Mucosa of descending colon (tissue), 3 donors: ENCODE measurements at regions not wholly inside any gene's neighbourhood (a gene's known extent, or its start where the extent isn't known, plus 50 kb on each side); places are given as distances from the start of the nearest gene placed in this dataset.

Source experiments
- ATAC-seq: fragments of 200-7000 bp; cut with Tn5 transposase; one replicate; pipeline ENCODE4 v1.9.1; 2020; ENCODE audit warnings: mild to moderate bottlenecking, moderate library complexity
- DNase-seq, 3 donors: peaks; one replicate each; pipeline ENCODE4 v3.0.0-alpha.2; 2020
- H3K36me3 ChIP-seq: fragments of 200-600 bp; one replicate; pipeline ENCODE4 v1.8.0; 2021; ENCODE audit warnings: low read depth, mild to moderate bottlenecking
- H3K4me1 ChIP-seq: fragments of 200-600 bp; one replicate; pipeline ENCODE4 v1.8.0; 2021; ENCODE audit warnings: low read depth, mild to moderate bottlenecking
- H3K4me3 ChIP-seq: fragments of 200-600 bp; one replicate; pipeline ENCODE4 v1.8.0; 2021; ENCODE audit warnings: mild to moderate bottlenecking
- H3K9me3 ChIP-seq: fragments of 200-600 bp; one replicate; pipeline ENCODE4 v1.8.0; 2021; ENCODE audit warnings: mild to moderate bottlenecking
- intact Hi-C, 2 donors: fragments of 100-400 bp; cut with DNase I in 1 of 2; cut with micrococcal nuclease in 1 of 2; formaldehyde crosslinking; loops; one replicate each; pipeline versions ENCODE4 v1.11.0 to v1.11.1; 2022; cut with DNase I, micrococcal nuclease
- TF ChIP-seq, protein P1 (sequence below): fragments of 200-600 bp; IDR thresholded peaks from one replicate; pipeline ENCODE4 v1.8.0; 2022; ENCODE audit warnings: antibody characterized with exemption, mild to moderate bottlenecking
- donor health status: DM: no; HTN: no; CAD: no; lungs with moderate emphysema.
- donor health status: DM: no; HTN: no; CAD: no.
- donor health status: DM: no; HTN: yes; CAD: no.

DNA sequence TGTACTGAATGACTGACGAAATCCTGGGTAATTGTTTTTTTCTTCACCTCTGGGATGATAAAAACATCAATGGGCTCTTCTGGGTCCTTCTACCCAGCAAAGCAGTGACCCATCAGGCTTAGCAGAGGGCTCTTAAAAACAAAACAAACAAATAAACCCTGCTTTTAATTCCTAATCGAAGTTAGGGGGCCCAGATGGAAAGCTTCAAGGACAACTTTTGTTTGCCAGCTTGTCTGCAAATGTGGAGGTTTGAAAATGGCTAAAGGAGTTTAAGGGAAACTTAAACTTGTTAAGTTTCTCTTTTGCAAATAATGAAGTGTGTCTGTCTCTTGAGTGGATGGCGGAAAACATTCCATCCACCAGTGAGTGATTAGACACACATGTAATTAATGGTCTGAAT is 327.2 kb downstream of the SATB2 start:
- no peak overlapping the region for H3K4me3 ChIP-seq
- no peaks in the 10 kb centered on the region for H3K9me3 ChIP-seq
- DNase-seq (no peak), ATAC-seq (no peak)
- TF ChIP-seq, protein P1, sequence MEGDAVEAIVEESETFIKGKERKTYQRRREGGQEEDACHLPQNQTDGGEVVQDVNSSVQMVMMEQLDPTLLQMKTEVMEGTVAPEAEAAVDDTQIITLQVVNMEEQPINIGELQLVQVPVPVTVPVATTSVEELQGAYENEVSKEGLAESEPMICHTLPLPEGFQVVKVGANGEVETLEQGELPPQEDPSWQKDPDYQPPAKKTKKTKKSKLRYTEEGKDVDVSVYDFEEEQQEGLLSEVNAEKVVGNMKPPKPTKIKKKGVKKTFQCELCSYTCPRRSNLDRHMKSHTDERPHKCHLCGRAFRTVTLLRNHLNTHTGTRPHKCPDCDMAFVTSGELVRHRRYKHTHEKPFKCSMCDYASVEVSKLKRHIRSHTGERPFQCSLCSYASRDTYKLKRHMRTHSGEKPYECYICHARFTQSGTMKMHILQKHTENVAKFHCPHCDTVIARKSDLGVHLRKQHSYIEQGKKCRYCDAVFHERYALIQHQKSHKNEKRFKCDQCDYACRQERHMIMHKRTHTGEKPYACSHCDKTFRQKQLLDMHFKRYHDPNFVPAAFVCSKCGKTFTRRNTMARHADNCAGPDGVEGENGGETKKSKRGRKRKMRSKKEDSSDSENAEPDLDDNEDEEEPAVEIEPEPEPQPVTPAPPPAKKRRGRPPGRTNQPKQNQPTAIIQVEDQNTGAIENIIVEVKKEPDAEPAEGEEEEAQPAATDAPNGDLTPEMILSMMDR = no peak
- intact Hi-C loops = no loop called here
- H3K4me1 ChIP-seq = no peaks in the 10 kb centered on the region
- no peaks in the 10 kb centered on the region for H3K36me3 ChIP-seq

DNA sequence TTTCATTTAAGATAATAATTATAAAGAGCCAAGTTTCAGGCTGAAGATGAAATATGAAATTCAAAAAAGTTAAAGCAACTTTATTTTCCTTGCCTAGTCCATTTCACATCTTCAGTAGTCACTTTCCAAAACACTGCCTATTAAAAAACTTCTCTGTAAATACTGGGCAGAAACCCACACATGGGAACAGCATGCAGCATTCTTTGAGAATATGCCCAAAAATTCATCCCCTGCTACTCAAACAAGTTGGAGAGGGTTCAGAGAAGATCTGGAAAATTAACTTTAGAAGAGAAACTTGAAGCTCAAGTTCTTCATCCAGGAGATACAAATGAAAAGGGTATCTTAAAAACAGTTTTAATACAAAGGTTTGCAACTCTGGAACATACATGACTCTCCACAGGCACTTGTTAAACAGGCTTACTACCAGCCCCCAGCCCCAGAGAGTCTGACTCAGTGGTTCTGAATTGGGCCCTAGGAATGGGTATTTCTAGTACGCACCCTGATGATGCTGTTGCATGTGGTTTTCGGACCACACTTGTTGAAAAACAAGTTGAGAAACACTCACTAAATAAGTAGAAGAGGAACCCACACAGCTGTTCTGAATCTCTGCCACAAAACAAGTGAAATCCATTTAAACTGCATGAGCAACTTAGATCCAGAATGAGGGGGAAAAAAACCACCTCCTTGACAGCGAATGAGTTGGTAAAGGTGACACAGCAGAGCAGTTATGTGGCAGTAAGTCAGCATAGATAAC is 329.1 kb downstream of the SATB2 start:
- TF ChIP-seq, protein P1 = no peak
- no peaks in the 10 kb centered on the region for H3K9me3 ChIP-seq
- H3K36me3 ChIP-seq = no peaks in the 10 kb centered on the region
- intact Hi-C loops = no loop called here
- ATAC-seq = no peak
- DNase-seq = no peak
- no peaks in the 10 kb centered on the region for H3K4me1 ChIP-seq
- no peak overlapping the region for H3K4me3 ChIP-seq

DNA sequence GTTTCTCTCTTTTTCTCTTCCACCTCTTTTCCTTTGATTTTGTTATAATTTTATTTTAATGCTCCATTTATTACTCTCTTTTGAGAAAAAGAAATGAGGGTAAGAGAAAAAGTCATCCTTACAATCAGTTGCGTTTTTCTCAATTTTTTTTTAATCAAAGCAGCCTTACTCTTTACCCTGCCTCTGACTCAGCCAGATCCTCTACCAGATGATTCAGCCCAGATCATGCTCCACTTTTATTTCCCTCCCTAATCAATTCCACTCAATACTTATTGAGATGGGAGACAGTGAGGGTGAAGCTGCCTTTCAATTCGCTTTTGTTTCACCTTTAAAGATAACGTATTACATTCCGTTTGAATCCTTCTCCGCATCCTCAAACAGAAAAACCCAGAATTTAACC is 337.9 kb downstream of the SATB2 start:
- intact Hi-C loops = no loop called here
- Histone ChIP-seq H3K4me3 (no peak overlapping the region), H3K9me3 (no peaks in the 10 kb centered on the region), H3K4me1 (no peaks in the 10 kb centered on the region), H3K36me3 (no peaks in the 10 kb centered on the region)
- TF ChIP-seq, protein P1 = no peak
- no peak for DNase-seq
- no peak for ATAC-seq

DNA sequence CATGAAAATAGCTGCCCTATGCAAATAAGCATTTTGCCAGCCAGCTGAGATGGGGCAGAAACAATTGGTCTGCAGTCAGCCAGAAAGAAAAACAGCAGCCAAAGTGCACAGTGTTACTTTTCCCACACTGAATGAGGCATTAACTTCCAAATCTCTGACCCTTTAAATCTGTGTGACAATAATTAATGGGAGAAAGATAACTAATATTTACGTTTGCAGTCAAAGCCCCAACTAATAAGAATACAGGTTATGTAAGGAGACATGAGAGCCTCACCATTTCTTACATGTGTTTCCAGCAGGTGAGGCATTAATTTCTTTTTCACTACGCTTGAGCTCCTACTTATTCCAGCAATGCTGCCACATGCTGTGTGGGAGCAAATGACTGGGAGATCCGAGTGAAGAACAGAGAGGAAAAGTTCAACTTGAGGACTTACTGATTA is 339.0 kb downstream of the SATB2 start:
- ATAC-seq (no peak), DNase-seq (no peak)
- H3K36me3 ChIP-seq = no peaks in the 10 kb centered on the region
- intact Hi-C loops = no loop called here
- no peaks in the 10 kb centered on the region for H3K9me3 ChIP-seq
- no peak overlapping the region for H3K4me3 ChIP-seq
- TF ChIP-seq, protein P1 = no peak
- H3K4me1 ChIP-seq = no peaks in the 10 kb centered on the region

DNA sequence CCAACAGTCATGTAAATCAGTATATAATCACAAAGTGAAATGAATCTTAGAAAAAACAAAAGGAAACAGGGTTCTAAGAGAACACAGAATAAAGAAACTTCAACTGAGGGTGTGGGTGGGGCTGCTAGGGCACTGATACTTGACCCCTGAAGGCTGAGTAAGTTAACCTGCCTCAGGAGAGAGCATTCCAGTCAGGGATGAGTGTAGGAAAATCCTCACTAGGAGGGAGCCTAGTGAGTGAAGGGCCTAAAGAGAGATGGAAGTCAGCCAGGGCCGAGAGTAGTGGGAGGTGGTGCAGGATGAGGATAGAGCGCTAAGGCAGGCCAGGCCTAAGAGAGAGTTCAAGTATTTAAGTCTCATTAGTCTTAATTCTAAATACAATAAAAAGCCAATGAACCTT is 342.6 kb downstream of the SATB2 start:
- H3K4me1 ChIP-seq = no peaks in the 10 kb centered on the region
- no peaks in the 10 kb centered on the region for H3K36me3 ChIP-seq
- no peak for DNase-seq
- intact Hi-C loops = no loop called here
- ATAC-seq = no peak
- TF ChIP-seq, protein P1 = no peak
- no peaks in the 10 kb centered on the region for H3K9me3 ChIP-seq
- H3K4me3 ChIP-seq = no peak overlapping the region
